ENCODE measurements at regions not wholly inside any gene's neighbourhood (a gene's known extent, or its start where the extent isn't known, plus 50 kb on each side); places are given as distances from the start of the nearest gene placed in this dataset.

- no peaks in the 10 kb centered on the region for H3K27me3 ChIP-seq (ENCODE audit: control insufficient read depth, low read length)
- no peak overlapping the region for H3K4me3 ChIP-seq (ENCODE audit: low read length)
- H3K36me3 ChIP-seq (ENCODE audit: control insufficient read depth, low read length): no peaks in the 10 kb centered on the region
- H3K4me2 ChIP-seq (ENCODE audit: low read length): no peak overlapping the region
- no peaks in the 10 kb centered on the region for H4K20me1 ChIP-seq (ENCODE audit: control insufficient read depth, insufficient read depth, low read depth, low read length)
- H3K27ac ChIP-seq (ENCODE audit: low read depth, low read length): no peak overlapping the region
- H3K9me3 ChIP-seq (ENCODE audit: control insufficient read depth, insufficient read depth, low read length): no peaks in the 10 kb centered on the region
- H3K4me1 ChIP-seq (ENCODE audit: control insufficient read depth, low read length): no peaks in the 10 kb centered on the region
- H3K79me2 ChIP-seq (ENCODE audit: control insufficient read depth, low read length): no peaks in the 10 kb centered on the region
- TF ChIP-seq EZH2phosphoT487 (IDR thresholded peaks at IDR 0.05; ENCODE audit: borderline replicate concordance, low read length): no peak
- TF ChIP-seq CTCF (IDR thresholded peaks at IDR 0.05; ENCODE audit: low read depth, low read length, poor library complexity, severe bottlenecking): no peak
- no peaks in the 10 kb centered on the region for H3K9me2 ChIP-seq (replicated peaks; ENCODE audit: control insufficient read depth, low read length)
- no peaks in the 10 kb centered on the region for H3F3A ChIP-seq (ENCODE audit: control insufficient read depth, insufficient read depth)
These were observed 166.6 kb upstream of the SLC7A11 start for GRCh38 chr4:138408758-138409157.

- H3K4me1 ChIP-seq (ENCODE audit: control insufficient read depth, low read length): no peaks in the 10 kb centered on the region
- no peaks in the 10 kb centered on the region for H3F3A ChIP-seq (ENCODE audit: control insufficient read depth, insufficient read depth)
- H4K20me1 ChIP-seq (ENCODE audit: control insufficient read depth, insufficient read depth, low read depth, low read length): no peaks in the 10 kb centered on the region
- no peaks in the 10 kb centered on the region for H3K27me3 ChIP-seq (ENCODE audit: control insufficient read depth, low read length)
- no peaks in the 10 kb centered on the region for H3K9me2 ChIP-seq (replicated peaks; ENCODE audit: control insufficient read depth, low read length)
- no peaks in the 10 kb centered on the region for H3K79me2 ChIP-seq (ENCODE audit: control insufficient read depth, low read length)
- no peaks in the 10 kb centered on the region for H3K36me3 ChIP-seq (ENCODE audit: control insufficient read depth, low read length)
- no peak overlapping the region for H3K4me3 ChIP-seq (ENCODE audit: low read length)
- no peak for TF ChIP-seq EZH2phosphoT487 (IDR thresholded peaks at IDR 0.05; ENCODE audit: borderline replicate concordance, low read length)
- TF ChIP-seq CTCF (IDR thresholded peaks at IDR 0.05; ENCODE audit: low read depth, low read length, poor library complexity, severe bottlenecking): no peak
- no peak overlapping the region for H3K27ac ChIP-seq (ENCODE audit: low read depth, low read length)
- H3K9me3 ChIP-seq (ENCODE audit: control insufficient read depth, insufficient read depth, low read length): no peaks in the 10 kb centered on the region
- no peak overlapping the region for H3K4me2 ChIP-seq (ENCODE audit: low read length)
These were observed 165.2 kb upstream of the SLC7A11 start for GRCh38 chr4:138407329-138407728.

- TF ChIP-seq EZH2phosphoT487 (IDR thresholded peaks at IDR 0.05; ENCODE audit: borderline replicate concordance, low read length): no peak
- no peak for TF ChIP-seq CTCF (IDR thresholded peaks at IDR 0.05; ENCODE audit: low read depth, low read length, poor library complexity, severe bottlenecking)
- no peaks in the 10 kb centered on the region for H3K9me2 ChIP-seq (replicated peaks; ENCODE audit: control insufficient read depth, low read length)
These were observed 164.7 kb upstream of the SLC7A11 start for GRCh38 chr4:138406876-138407275.

More at GRCh38 chr4:138406876-138407275, 164.7 kb upstream of the SLC7A11 start:
- no peaks in the 10 kb centered on the region for H3K36me3 ChIP-seq (ENCODE audit: control insufficient read depth, low read length)
- no peaks in the 10 kb centered on the region for H3K27me3 ChIP-seq (ENCODE audit: control insufficient read depth, low read length)
- no peaks in the 10 kb centered on the region for H3K4me1 ChIP-seq (ENCODE audit: control insufficient read depth, low read length)
- no peak overlapping the region for H3K4me3 ChIP-seq (ENCODE audit: low read length)
- H3K27ac ChIP-seq (ENCODE audit: low read depth, low read length): no peak overlapping the region
- H3K9me3 ChIP-seq (ENCODE audit: control insufficient read depth, insufficient read depth, low read length): no peaks in the 10 kb centered on the region
- no peaks in the 10 kb centered on the region for H3F3A ChIP-seq (ENCODE audit: control insufficient read depth, insufficient read depth)
- H3K79me2 ChIP-seq (ENCODE audit: control insufficient read depth, low read length): no peaks in the 10 kb centered on the region
- H3K4me2 ChIP-seq (ENCODE audit: low read length): no peak overlapping the region
- H4K20me1 ChIP-seq (ENCODE audit: control insufficient read depth, insufficient read depth, low read depth, low read length): no peaks in the 10 kb centered on the region

All from DOHH2 (cell line).